ENCODE measurements at regions not wholly inside any gene's neighbourhood (a gene's known extent, or its start where the extent isn't known, plus 50 kb on each side); places are given as distances from the start of the nearest gene placed in this dataset.
"Not testable (repeated sequence)": the region's sequence is repeated elsewhere in the genome, so short reads cannot be mapped to it uniquely, and the experiment has no call there.

GRCh38 chr17:14539801-14540200 is 238.9 kb downstream of the HS3ST3B1 start:
- TF ChIP-seq, protein P1, sequence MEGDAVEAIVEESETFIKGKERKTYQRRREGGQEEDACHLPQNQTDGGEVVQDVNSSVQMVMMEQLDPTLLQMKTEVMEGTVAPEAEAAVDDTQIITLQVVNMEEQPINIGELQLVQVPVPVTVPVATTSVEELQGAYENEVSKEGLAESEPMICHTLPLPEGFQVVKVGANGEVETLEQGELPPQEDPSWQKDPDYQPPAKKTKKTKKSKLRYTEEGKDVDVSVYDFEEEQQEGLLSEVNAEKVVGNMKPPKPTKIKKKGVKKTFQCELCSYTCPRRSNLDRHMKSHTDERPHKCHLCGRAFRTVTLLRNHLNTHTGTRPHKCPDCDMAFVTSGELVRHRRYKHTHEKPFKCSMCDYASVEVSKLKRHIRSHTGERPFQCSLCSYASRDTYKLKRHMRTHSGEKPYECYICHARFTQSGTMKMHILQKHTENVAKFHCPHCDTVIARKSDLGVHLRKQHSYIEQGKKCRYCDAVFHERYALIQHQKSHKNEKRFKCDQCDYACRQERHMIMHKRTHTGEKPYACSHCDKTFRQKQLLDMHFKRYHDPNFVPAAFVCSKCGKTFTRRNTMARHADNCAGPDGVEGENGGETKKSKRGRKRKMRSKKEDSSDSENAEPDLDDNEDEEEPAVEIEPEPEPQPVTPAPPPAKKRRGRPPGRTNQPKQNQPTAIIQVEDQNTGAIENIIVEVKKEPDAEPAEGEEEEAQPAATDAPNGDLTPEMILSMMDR (IDR thresholded peaks at IDR 0.05): no peak
- DNase-seq (ENCODE audit: low spot score) (no peak), ATAC-seq (ENCODE audit: low FRiP score) (no peak)

DNA sequence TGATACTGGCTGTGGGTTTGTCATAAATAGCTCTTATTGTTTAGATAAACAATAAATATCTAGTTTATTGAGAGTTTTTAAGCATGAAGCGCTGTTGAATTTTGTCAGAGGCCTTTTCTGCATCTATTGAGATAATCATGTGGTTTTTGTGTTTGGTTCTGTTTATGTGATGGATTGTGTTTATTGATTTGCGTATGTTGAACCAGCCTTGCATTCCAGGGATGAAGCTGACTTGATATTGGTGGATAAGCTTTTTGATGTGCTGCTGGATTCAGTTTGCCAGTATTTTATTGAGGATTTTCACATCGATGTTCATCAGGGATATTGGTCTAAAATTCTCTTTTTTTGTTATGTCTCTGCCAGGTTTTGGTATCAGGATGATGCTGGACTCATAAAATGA is 231.4 kb downstream of the HS3ST3B1 start:
- DNase-seq (ENCODE audit: low spot score); ATAC-seq (ENCODE audit: low FRiP score): not testable (repeated sequence)

- no peak for ATAC-seq (ENCODE audit: low FRiP score)
- TF ChIP-seq, protein P1 (IDR thresholded peaks at IDR 0.05): no peak
Measured at GRCh38 chr17:14525551-14526455, 224.9 kb downstream of the HS3ST3B1 start.

DNA sequence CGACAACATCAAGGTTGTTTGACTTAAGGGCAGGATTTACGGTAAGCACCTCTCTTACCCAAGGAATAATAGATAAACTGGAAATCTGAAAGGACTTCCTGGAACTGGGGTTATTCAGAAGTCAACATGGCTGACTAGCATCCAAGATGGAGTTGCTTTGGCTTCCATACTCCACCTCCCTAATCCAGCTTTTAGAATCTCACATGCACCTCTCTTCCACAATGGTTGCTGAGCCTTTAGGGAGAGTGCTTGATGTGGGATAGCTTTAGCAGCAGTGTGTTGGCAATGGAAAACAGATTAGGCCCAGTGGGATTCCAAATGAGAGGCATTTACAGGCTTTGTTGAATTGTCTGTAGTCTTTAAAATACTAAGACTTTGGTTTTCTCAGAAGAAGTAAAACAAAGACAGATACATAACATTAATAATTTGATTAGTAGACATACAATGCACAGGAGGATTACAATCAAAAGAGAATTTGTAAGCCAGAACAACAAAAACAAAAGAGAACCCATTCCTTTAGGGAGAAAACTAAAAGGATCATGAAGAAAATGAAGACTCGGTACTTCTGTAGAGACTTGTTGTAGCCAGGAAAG is 222.0 kb downstream of the HS3ST3B1 start:
- DNase-seq (ENCODE audit: low spot score): no peak
- ATAC-seq (ENCODE audit: low FRiP score): no peak
- TF ChIP-seq, protein P1 (IDR thresholded peaks at IDR 0.05): no peak

More at GRCh38 chr17:14525551-14526455, 224.9 kb downstream of the HS3ST3B1 start:
- DNase-seq (ENCODE audit: low spot score): no peak

GRCh38 chr17:14518919-14519318 is 218.0 kb downstream of the HS3ST3B1 start:
- not testable (repeated sequence) for DNase-seq (ENCODE audit: low spot score)

DNA sequence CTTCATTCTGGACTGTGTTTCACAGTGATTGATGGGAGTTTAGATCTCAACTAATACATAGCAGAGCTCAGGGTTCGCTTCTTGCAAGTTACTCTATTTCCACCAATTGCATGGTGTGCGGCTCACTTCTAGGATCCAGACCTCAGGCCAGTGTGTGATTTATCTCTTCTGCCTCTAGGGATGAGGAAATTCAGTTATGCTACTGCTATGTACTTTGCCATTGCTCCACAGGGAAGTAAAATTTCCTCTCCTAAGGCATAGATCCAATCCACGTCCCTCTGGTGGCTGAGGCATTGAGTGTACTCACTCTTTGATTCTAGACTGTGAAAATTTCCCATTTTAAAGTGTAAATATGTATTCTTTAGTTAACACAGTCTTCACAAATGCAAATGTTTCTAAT is 214.1 kb downstream of the HS3ST3B1 start:
- TF ChIP-seq, protein P1 (IDR thresholded peaks at IDR 0.05): no peak
- ATAC-seq (ENCODE audit: low FRiP score): no peak
- no peak for DNase-seq (ENCODE audit: low spot score)

More at GRCh38 chr17:14518919-14519318, 218.0 kb downstream of the HS3ST3B1 start:
- not testable (repeated sequence) for ATAC-seq (ENCODE audit: low FRiP score)

- no peak for ATAC-seq (ENCODE audit: low FRiP score)
- no peak for DNase-seq (ENCODE audit: low spot score)
Measured at GRCh38 chr17:14513835-14514234, 213.0 kb downstream of the HS3ST3B1 start.

More at GRCh38 chr17:14513835-14514234, 213.0 kb downstream of the HS3ST3B1 start:
- TF ChIP-seq, protein P1 (IDR thresholded peaks at IDR 0.05): no peak

Measured in omental fat pad (tissue), 3 donors.